ENCODE measurements at regions not wholly inside any gene's neighbourhood (a gene's known extent, or its start where the extent isn't known, plus 50 kb on each side); places are given as distances from the start of the nearest gene placed in this dataset.

DNA sequence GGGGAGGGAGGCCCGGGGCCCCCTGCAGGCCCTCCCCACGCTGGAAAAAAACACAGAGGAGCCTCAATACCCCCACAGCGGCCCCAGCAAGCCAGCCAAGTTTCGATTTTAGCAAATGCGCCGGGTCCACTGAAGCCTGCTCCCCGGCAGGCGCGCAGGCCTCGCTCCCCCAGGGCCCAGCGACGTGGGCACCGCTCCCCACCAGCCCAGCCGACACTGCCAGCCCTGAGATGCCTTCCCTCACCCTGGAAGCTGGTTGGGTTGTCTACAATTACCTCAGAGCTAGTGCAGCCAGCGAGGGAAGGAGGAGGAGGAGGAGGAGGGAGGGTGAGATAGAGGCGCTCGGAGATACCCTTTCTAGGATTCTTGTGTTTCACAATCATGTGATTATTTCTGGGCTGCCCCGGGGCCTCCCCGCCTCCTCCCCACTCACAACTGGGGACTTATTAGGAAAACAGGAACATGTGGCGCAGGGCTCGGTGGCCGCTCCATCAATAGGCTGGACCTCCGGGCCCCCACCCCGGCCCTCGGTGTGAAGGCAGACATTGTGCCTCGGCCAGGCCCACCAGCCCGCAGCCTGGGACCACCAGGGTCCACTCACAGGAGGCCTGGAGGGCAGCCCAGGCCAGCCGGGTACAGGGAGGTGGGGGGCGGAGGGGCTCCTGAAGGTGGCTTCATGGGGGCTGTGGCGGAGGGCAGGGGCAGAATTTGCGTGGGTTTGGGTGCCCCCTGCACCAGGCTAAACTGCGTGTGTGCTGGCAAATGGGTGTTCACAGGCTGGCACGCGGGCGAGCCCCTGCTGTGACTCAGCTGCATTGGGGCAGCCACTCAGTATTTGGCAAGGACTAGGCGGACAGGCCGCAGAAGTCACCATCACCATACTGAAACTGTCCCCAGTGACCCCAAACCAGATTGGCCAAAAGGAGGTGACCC lies 109.9 kb downstream of the NCOR2 start:
- DNase-seq, result no peak

DNA sequence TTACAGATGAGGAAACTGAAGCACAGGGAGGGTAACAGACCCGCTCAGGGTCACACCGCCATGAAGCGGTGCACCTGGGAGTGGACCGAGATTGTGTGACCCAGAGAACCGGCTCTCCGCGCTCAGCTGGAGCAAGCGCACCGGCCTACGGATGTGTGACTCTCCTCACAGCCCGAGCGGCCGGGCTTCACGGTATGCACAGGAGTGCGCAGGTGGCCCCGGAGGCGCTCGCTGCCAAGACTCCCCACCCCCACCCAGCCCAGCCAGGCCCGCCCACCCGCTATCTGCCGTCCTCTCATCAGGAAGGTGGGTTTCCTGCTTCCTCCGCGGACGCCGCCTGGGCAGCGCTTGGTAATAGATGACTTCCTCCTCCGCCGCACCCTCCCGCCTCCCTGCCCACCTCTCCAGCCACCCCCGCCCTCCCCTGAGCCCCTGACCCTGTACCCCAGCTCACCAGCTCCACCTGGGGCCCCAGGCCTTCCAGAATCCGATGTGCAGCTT lies 110.7 kb downstream of the NCOR2 start:
- no peak for DNase-seq

DNA sequence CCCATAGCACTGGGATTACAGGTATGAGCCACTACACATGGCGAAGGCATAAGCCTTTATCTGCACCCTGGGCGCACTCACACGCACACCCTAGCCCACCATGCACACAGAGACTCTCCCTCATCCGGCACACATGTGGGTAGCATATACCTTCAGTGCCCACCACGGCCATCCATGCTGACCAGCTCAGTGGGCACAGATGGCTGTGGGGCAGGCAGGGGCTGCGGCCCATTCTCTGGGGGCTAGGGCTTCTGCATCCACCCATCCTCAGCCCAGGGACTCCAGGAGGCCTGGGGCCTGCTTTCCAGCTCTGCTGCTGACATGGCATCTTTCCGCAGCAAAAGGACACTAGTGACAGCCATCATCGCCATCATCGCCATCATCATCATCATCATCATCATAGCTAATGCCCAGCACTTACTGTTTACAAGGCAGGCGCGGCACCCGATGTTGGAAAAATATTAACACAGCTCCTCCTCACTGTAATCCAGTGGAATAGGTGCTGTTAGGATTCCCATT lies 111.2 kb downstream of the NCOR2 start:
- DNase-seq, result no peak

DNA sequence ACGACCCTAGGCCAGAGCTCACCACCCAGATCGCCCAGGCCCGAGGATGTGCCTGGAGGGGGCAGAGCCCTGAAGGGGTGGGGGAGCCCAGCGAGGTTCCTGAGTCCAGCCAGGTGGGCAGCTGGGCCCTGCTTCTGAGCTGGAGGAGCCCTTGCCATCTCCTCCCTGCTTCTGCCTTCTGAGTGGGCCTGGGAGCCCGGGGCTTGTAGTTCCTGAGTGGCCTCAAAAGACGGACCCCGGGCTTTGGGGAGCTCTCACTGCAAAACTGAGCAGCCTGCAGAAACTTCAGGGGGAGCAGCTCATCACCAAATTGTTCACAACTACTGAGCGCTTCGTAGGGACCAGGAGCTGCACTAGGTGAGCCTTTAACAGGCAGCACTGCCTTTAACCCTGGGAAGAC lies 112.1 kb downstream of the NCOR2 start:
- DNase-seq, result no peak

DNA sequence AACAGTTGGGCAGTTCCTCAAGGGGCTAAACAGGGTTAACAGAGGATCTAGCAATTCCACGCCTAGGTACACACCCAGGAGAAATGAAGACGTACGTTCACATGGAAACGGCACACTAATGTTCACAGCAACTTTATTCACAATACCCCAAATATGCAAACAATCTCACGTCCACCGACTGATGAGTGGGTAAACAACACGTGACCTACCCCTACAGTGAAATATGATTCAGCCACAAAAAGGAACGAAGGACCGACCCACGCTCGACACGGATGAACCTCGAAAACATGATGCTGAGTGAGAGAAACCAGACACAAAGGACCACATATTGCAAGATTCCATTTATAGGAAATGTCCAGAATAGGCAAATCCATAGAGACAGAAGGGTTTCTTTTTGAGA lies 112.7 kb downstream of the NCOR2 start:
- DNase-seq, result no peak

DNA sequence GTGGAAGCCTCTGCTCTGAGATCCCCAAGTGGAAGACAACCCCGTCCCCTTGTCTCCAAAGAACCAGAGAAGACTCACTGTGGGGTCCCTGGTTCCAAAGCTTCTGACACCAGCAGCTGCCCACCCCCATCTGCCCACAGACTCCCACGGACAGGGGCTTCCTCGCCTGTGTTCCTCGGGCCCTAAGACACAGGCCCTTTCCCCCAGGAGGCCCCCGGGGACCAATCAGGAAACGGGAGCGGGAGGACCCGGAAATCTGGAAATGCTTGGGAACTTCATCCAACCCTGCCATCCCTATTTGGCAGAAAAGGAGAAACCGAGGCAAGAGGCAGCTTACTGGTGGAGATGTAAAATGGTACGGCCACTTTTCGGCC lies 113.1 kb downstream of the NCOR2 start:
- DNase-seq, result no peak

DNA sequence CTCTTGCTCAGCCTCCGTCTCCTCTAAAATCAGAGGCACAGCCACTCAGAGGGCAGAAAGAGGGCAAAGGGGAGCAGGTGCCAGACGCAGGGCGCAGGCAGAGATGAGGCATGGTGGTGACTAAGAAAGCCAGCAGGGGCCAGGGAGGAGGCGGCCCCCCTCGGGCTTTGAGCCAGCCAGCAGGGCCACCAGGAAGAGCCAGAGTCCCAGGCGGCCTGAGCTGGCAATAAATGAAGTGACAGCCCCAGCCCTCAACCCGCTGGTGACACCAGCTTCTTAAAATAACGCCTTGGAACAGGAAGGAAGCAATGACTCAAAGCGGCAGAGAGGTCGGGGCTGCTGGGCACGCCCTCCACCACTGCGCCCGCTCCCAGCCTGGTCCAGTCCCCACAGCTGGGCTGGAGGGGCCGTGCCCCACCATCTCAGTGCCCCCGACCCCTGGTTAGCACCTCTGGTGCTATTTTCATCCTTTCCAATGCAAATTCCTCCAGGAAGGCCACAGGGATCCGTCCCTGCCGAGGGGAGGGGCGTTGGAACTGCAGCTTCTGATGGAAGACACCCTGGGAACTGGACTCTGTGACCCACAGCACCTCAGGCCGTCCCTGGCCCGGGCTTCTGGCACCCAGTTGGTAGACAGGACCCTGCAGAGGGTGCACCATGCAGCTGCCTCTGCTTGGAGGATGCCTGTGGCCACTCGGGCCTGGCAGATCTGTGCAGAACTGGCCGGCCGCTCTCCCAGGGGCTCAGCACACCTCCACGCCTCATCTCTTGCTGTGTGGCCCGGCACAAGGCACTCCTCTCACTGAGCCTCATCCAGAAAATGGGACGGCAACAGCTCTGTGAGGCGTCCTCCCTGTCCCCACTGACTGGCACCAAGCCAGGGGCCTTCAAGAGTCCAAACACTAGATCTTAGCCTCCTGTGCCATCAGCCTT lies 113.7 kb downstream of the NCOR2 start:
- no peak for DNase-seq

DNA sequence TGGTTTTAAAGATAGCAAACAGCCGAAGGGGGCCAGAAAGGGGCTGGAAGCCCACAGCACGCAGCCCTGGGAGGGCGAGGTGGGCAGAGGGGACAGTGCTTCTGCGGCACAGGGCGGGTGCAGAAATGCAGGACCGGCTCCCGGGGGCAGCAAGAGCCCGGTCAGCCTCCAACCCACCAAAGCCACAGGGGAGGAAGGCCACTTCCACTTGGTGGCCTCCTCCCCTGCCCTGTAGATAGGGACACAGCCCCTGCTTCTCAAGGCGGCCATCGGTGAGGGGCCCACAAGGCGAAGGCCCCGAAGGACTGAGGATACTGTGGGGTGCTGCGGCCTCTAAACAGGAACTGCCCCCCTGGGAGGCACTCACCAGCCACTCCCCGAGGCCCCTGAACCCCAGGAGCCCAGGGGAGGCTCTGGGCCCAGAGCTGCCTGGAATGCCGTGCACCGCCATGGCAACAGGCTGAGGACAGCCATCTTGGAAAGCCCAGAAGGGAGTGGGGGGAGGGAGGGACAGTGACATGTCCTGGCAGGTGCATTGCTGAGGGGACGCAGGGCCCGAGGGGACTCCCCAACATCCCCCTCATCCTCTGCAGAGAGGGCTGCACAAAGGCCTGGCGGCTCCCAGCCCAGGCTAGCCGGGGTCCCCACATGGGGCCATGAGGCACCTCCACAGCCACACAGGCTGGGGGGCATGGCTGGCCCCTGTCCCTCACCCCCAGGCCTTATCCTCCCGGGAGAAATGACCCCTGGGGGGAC lies 114.7 kb downstream of the NCOR2 start:
- DNase-seq, result no peak

DNA sequence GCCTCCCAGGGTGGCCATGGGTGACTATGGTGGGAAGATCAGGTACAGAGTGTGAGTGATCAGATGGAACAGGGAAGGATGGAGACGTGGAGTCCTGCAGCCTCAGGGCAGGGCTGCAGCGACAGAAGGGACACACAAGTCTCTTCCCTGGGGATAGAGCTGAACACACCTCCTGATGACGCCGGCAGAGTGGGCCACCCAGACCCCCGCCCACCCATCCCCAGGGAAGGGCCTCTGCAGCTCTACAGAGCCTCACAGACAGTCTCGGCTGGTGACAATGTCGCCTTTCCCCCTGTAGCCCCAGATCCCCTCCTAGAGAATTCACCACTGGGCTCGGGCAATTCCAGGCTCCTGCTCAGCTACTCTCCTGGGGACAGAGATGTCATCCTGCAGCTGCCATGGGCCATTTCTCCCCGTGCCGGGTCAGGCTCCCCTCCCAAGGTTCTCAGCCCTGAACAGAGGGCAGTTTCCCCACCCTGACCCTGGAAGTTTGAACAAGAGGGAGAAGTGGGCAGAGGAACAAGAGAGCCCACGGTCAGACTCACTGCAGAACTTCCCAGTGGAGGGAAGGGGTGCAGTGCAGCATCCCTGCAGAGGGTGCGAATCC lies 115.7 kb downstream of the NCOR2 start:
- DNase-seq, result no peak

DNA sequence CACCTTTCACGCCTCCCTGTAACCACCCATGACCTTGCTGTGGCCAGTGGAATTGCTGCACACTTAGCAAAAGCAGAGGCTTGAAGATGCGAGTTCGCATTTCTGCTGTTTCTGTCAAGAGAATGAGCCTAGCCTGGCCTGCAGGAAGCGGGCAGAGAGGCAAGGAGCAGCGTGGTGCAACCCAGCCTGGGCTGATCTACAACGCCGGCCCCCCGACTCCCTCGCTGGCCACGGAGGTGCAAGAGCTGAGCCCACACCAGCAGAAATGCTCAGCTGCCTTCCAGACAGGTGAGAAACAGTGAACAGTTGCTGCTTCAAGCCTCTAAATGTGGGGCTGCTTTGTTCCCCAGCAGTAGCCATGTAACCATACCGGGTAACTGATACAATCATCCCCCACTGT lies 116.4 kb downstream of the NCOR2 start:
- no peak for DNase-seq

DNA sequence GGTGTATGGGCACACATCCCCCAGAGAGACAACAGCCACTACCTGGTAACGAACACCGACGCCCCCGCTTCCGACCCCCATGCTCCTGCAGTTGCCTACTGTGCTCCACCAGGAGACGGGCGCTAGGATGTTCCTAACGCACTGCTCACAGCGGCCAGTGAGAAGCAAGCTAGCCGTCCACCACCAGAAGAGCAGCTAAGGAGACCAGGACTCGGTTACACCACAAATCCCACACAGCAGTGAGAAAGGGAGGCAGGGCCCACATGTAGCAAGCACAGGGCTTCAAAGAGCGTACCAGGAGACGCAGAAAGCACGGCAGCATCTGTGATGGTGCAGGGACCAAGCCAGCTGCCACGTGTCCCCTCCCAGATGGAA lies 117.0 kb downstream of the NCOR2 start:
- DNase-seq, result no peak

DNA sequence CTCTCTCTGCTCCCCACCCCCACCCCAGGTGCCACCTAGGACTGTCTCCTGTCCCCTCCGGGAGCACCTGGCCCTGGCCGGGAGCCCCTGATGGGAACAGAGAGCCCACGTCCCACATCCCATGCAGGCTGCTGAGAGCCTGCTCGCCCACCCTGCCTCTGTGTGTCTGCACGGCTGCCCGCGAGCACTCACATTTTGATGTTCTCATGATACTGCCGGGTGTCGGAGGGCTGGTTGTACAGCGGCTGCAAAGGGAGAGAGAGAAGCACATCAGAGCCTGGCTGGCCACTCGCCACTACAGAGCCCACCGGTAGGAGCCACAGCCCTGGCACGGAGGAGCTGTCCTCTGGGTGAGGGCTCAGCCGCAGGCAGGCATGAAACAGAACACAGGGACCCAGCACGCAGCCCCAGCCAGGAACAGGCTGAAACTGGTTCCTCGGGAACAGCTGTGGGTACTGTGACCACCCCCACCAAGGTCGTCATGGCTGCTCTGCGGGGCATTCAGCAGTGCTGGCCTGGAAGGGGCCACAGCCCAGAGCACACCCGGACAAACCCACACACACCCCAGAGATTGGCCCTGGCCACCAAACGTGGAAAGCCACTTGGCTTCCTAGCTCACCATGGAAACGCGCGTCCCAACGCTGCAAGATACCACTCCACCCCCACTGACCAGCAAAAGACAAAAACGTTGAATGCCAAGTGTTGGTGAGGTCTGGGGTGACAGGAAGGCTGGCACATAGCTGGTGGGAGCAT lies 117.6 kb downstream of the NCOR2 start:
- DNase-seq, result no peak

DNA sequence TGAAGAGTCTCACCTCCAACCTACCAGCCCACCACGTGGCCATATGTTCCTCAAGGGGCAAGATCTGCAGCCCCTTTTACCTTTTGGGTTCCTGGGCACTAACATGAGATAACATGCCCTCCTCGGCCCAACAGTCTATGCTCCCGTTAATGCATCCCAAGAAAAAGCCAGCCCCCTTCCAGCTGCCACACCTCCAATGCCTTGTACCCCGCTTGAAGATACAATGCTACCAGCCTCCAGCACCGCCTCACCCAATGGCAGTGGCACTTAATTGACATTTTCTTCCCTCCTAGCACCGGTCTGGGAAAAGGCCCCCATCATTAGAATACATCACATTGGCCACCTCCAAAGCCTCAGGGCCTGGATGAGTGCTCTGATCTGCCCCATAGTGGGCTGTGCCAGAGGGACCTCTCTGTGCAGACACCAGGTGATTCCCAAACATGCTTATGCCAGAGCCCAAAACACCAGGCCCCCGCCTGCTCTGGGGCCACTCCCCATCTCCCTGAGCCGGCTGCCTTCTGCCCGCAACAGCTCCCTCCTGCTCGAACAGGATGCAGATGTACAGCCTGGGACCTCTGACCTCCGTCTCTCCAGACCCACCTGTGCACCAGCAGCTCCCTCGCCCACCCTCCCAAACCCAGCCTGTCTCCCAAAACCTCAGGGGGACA lies 118.3 kb downstream of the NCOR2 start:
- DNase-seq, result no peak

DNA sequence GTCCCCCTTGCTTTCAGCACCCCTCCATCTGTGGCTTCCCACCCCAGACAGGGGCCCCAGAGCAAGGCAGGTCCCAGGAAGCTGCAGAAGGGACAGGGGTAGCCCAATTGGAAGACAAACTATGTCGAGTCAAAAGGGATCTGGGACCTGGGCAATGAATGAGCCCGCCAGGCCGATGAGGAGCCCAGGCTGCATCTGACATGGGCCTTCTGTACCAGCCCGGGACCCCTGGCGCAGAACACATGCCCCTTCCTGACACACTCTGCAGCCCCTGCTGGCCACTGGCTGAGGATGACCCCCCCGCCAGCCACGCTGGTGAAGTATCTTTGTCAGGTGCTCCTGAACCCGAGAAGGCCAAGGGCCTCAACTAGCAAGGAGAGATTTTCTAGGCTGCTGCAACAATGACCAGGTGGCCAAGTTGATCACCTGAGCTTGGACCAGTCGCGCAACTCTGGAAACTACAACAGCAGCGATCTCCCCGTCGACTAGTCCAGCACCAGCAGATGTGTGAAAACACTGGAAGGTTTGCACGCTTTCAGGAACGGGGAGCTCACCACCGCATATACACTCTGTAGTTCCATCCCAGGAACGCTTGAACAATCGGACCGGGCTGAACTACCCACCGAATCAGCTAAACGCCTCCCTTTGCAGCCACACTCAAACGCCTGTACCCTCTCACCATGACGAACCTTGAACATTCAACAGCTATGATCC lies 119.0 kb downstream of the NCOR2 start:
- DNase-seq, result no peak

DNA sequence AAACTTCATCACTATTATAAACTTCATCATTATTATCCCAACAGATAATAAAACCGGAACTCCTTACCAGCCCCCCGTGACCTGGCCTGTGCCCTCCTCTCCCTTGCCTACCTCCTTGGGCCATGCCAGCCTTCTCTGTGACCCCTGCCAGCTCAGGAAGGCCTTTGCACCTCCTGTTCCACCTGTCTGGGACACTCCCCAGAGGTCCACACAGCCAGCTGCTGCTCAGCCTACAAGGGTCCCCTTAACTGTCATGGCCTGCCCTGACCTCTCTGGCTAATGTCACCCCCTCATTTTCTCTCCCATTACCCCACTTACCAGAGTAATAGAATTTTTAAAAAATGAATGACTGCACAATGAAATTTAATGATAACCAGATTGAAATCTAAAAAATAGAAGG lies 121.0 kb downstream of the NCOR2 start:
- no peak for DNase-seq

DNA sequence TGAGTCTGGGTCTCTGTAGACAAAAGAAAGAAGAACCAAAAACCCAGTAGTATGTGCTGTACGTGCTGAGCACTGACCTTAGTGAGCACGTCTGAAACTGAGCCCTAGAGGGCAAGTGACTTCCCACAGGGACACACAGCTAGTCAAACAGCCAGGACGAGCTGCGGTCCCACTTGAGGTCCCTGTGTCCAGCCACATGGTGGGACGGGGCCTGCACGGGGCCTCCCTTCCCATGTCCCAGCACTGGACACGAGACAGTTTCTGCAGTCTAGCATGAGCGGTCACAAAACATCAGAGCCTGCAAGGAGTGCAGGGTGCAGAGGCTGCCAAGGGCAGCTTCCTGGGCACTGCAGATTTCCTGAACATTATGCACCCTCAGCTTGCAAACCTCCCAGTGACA lies 121.6 kb downstream of the NCOR2 start:
- DNase-seq, result no peak

DNA sequence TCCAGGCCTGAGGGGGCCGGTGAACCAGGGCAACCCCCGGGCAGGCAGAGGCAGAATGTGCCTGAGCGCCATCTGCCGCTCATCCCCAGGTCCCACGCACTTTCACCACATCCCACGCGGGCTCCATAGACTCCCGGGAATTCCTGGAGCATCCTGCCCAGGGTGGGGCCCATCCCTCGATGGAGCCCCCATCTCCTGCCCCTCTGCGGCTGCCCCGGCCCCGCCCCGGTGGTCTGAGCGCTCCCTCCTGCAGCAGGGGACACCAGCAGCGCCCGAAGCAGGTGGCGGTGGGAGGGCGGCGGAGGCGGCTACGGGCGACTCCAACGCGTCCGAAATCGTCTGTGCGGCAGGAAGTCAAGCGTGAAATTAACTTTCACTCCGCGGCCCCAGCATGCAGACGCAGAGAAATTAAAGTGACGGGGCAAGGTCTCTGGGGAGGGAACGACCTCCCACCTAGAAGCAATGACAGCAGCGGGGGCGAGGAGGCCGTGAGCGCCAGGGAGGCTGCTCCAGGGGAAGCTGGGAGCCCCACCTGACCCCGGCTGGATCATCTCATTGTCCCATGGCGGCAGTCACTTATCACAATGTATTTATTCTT lies 122.2 kb downstream of the NCOR2 start:
- no peak for DNase-seq

DNA sequence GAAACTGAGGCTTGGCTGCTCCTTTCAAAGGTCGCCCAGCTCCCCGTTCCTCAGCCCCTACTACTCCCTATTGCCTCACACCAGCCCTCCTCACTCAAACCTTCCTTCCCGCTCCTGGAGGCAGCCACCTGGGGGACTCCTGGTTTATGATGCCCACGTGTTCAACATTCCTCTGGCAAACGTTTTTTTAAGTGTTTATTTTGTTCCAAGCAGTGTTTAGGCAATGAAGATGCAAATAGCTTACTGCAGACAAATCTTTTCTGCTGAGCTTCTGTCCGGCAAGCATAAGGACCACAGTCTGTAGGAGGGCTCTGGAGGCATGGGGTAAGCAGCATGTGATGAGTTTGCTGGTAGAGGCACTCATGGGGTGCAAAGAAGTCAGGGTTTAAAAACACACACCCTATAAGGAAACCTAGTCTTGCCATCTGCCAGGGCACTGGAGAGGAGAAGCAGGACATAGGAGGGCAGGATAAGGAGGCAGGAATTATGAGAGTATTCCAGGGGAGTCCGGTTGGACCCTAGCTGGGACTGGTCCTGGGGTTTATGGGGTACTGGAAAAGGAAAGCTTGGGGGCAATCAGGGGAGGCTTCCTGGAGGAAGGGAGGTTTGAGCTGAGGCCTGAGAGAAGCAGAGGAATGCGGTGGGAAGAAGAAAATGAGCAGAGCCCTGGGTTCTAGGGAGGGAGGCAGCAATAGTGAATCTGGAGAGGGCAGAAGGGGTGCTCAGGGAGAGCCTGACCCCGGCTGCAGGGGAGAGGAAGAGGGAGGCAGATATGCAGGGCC lies 123.3 kb downstream of the NCOR2 start:
- DNase-seq, result no peak

All from NCI-H1105 (cell line).